H9 (cell line): ENCODE measurements at regions not wholly inside any gene's neighbourhood (a gene's known extent, or its start where the extent isn't known, plus 50 kb on each side); places are given as distances from the start of the nearest gene placed in this dataset.

Experiments
- DNase-seq: peaks from one replicate; pipeline ENCODE4 v3.0.0-alpha.2; 2017
- H2AFZ ChIP-seq: one replicate; pipeline ENCODE4 v1.6.1; 2013; ENCODE audit warnings: mild to moderate bottlenecking, low read length, control low read depth, moderate library complexity
- H2AK5ac ChIP-seq: 2 replicates; pipeline ENCODE4 v1.6.1; 2013; ENCODE audit warnings: low read length, control low read depth, mixed read lengths; ENCODE audit not compliant: insufficient read length
- H2BK120ac ChIP-seq: one replicate; pipeline ENCODE4 v1.6.1; 2013; ENCODE audit warnings: low read depth, mild to moderate bottlenecking, low read length, control low read depth, inconsistent platforms; ENCODE audit not compliant: poor library complexity, severe bottlenecking
- H2BK12ac ChIP-seq: 2 replicates; pipeline ENCODE4 v1.6.1; 2013; ENCODE audit warnings: low read length, control low read depth, mixed read lengths, low read depth; ENCODE audit not compliant: insufficient read length
- H2BK15ac ChIP-seq: 2 replicates; pipeline ENCODE4 v1.6.1; 2013; ENCODE audit warnings: low read depth, low read length, control low read depth
- H2BK20ac ChIP-seq: one replicate; pipeline ENCODE4 v1.6.1; 2013; ENCODE audit warnings: low read depth, mild to moderate bottlenecking, low read length, control low read depth, inconsistent platforms; ENCODE audit not compliant: poor library complexity, severe bottlenecking
- H2BK5ac ChIP-seq: 2 replicates; pipeline ENCODE4 v1.6.1; 2013; ENCODE audit warnings: low read length, control low read depth, mixed read lengths; ENCODE audit not compliant: insufficient read length
- H3K14ac ChIP-seq: 2 replicates; pipeline ENCODE4 v1.6.1; 2013; ENCODE audit warnings: low read length, control low read depth; ENCODE audit not compliant: insufficient read depth
- H3K18ac ChIP-seq: 2 replicates; pipeline ENCODE4 v1.6.1; 2013; ENCODE audit warnings: low read depth, mild to moderate bottlenecking, mixed read lengths, low read length, control low read depth; ENCODE audit not compliant: insufficient read length
- H3K23ac ChIP-seq: 2 replicates; pipeline ENCODE4 v1.6.1; 2013; ENCODE audit warnings: low read length, control low read depth, mixed read lengths, low read depth; ENCODE audit not compliant: insufficient read length
- H3K23me2 ChIP-seq: 2 replicates; pipeline ENCODE4 v1.6.1; 2013; ENCODE audit warnings: low read depth, mild to moderate bottlenecking, mixed read lengths, low read length, control low read depth; ENCODE audit not compliant: insufficient read length, poor library complexity, severe bottlenecking
- H3K27ac ChIP-seq: 2 replicates; pipeline ENCODE4 v1.5.1; 2013; ENCODE audit warnings: low read length, control low read depth, mixed read lengths, low read depth; ENCODE audit not compliant: insufficient read length
- H3K27me3 ChIP-seq: 2 replicates; pipeline ENCODE4 v1.6.1; 2013; ENCODE audit warnings: low read length, control low read depth, inconsistent platforms; ENCODE audit not compliant: insufficient read depth
- H3K4ac ChIP-seq: 2 replicates; pipeline ENCODE4 v1.6.1; 2013; ENCODE audit warnings: low read depth, mild to moderate bottlenecking, control low read depth, inconsistent platforms, low read length, moderate library complexity
- H3K4me1 ChIP-seq: 2 replicates; pipeline ENCODE4 v1.6.1; 2013; ENCODE audit warnings: low read length, control low read depth, inconsistent platforms; ENCODE audit not compliant: insufficient read depth
- H3K4me2 ChIP-seq: 2 replicates; pipeline ENCODE4 v1.6.1; 2013; ENCODE audit warnings: low read length, control low read depth, mixed read lengths; ENCODE audit not compliant: insufficient read length, insufficient read depth
- H3K56ac ChIP-seq: 2 replicates; pipeline ENCODE4 v1.6.1; 2013; ENCODE audit warnings: low read depth, mild to moderate bottlenecking, mixed read lengths, low read length, control low read depth; ENCODE audit not compliant: insufficient read length
- H3K79me1 ChIP-seq: 2 replicates; pipeline ENCODE4 v1.6.1; 2013; ENCODE audit warnings: low read depth, mild to moderate bottlenecking, moderate library complexity, low read length, control low read depth, inconsistent platforms; ENCODE audit not compliant: insufficient read depth, poor library complexity, severe bottlenecking
- H3K79me2 ChIP-seq: 2 replicates; pipeline ENCODE4 v1.6.1; 2013; ENCODE audit warnings: low read length, control low read depth, inconsistent platforms; ENCODE audit not compliant: insufficient read depth
- H3K9ac ChIP-seq: 2 replicates; pipeline ENCODE4 v1.6.1; 2013; ENCODE audit warnings: low read length, control low read depth, mixed read lengths; ENCODE audit not compliant: insufficient read length; ENCODE audit errors: extremely low read depth
- H3K9me3 ChIP-seq: one replicate; pipeline ENCODE4 v1.6.1; 2013; ENCODE audit warnings: low read depth, low read length, inconsistent platforms; ENCODE audit not compliant: control insufficient read depth
- H3T11ph ChIP-seq: one replicate; pipeline ENCODE4 v1.6.1; 2013; ENCODE audit warnings: mild to moderate bottlenecking, low read length, control low read depth, inconsistent platforms
- H4K20me1 ChIP-seq: one replicate; pipeline ENCODE4 v1.6.1; 2013; ENCODE audit not compliant: control insufficient read depth, insufficient read length, insufficient read depth
- H4K5ac ChIP-seq: 2 replicates; pipeline ENCODE4 v1.6.1; 2013; ENCODE audit warnings: low read depth, mild to moderate bottlenecking, mixed read lengths, low read length, control low read depth; ENCODE audit not compliant: insufficient read length
- H4K8ac ChIP-seq: replicated peaks from 2 replicates; pipeline ENCODE4 v1.6.1; 2013; ENCODE audit warnings: low read length, control low read depth, mixed read lengths, low read depth; ENCODE audit not compliant: insufficient read length
- H4K91ac ChIP-seq: 2 replicates; pipeline ENCODE4 v1.6.1; 2013; ENCODE audit warnings: low read depth, mild to moderate bottlenecking, moderate library complexity, mixed read lengths, low read length, control low read depth; ENCODE audit not compliant: insufficient read length
- H3K27ac Mint-ChIP-seq, 3 experiments: 2 replicates in 2 of 3; 3 replicates in 1 of 3; pipeline ENCODE4 v1.8.0; 2020 to 2021; ENCODE audit warnings: mixed read lengths in 3 of 3, mild to moderate bottlenecking in 1 of 3, moderate library complexity in 1 of 3
- H3K27me3 Mint-ChIP-seq: 2 replicates; pipeline ENCODE4 v1.8.0; 2021; ENCODE audit warnings: low read depth, mild to moderate bottlenecking, moderate library complexity, mixed read lengths
- H3K36me3 Mint-ChIP-seq, 3 experiments: 2 replicates in 2 of 3; 3 replicates in 1 of 3; pipeline ENCODE4 v1.8.0; 2020 to 2021; ENCODE audit warnings: low read depth in 3 of 3, mixed read lengths in 3 of 3; ENCODE audit not compliant: insufficient read depth in 1 of 3
- H3K4me1 Mint-ChIP-seq, 2 experiments: 2 replicates each; pipeline ENCODE4 v1.8.0; 2020; ENCODE audit warnings: mixed read lengths in 2 of 2
- H3K4me3 Mint-ChIP-seq, 2 experiments: 2 replicates in 1 of 2; 3 replicates in 1 of 2; pipeline ENCODE4 v1.8.0; 2020 to 2021; ENCODE audit warnings: mild to moderate bottlenecking in 2 of 2, mixed read lengths in 2 of 2, moderate library complexity in 1 of 2
- H3K9me3 Mint-ChIP-seq, 2 experiments: 2 replicates in 1 of 2; 3 replicates in 1 of 2; pipeline ENCODE4 v1.8.0; 2020; ENCODE audit warnings: mild to moderate bottlenecking in 2 of 2, mixed read lengths in 2 of 2, moderate library complexity in 1 of 2
- CTCF ChIP-seq: fragments of 200-600 bp; sonication (generic); conservative IDR thresholded peaks from 3 replicates; pipeline ENCODE4 v1.8.0; 2021; ENCODE audit warnings: antibody characterized with exemption, mild to moderate bottlenecking
- WGBS: extraction: QIAGEN DNeasy Blood & Tissue Kit; methylation state at CpG from one replicate; pipeline ENCODE4 v1.1.7; 2013; ENCODE audit warnings: missing lambda C conversion rate, low lambda C conversion rate, mixed read lengths; ENCODE audit not compliant: insufficient read length; ENCODE audit errors: extremely low coverage; 5-methylcytosine and 5-hydroxymethylcytosine counted together

DNA sequence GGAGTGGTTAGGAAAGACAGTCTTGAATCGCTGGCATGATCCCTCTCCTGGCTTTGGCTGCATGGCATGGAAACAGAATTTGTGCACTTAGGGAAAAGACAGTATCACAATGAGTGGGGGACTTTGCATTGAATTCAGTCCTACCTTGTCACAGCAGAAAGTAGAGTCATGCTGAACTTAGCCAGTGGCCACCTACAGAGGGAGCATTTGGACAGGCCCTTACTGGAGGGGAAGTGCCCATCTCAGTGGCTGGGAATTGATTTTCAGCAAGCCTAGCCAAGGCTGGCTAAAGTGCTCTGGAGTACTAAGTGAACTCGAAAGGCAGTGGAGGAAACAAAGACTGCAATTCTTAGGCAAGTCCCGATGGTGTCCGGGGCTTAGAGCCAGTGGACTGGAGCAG, 364.3 kb upstream of the TOM1L1 start:
- H2BK12ac ChIP-seq = no peak overlapping the region
- Mint-ChIP-seq H3K4me1 (no peaks in the 10 kb centered on the region), H3K36me3 (peaks cover 0 to 4% (median 0%) of the 10 kb centered on the region in 3 experiments; a peak in 2 of 7 replicates), H3K9me3 (no peaks in the 10 kb centered on the region; a peak in 2 of 5 replicates), H3K27me3 (no peaks in the 10 kb centered on the region), H3K27ac (no peak overlapping the region), H3K4me3 (no peak overlapping the region)
- no peak overlapping the region for H4K91ac ChIP-seq
- no peak overlapping the region for H3K4ac ChIP-seq
- TF ChIP-seq CTCF = peak; percentile 34; the same call in 1 of the 3 replicates
- H4K20me1 ChIP-seq = no peaks in the 10 kb centered on the region
- H3K79me2 ChIP-seq = no peaks in the 10 kb centered on the region
- no CpG with 5 or more reads among the region's 4 CpGs for WGBS
- H3K4me2 ChIP-seq = no peak overlapping the region
- no peak overlapping the region for H2BK5ac ChIP-seq
- H3K23me2 ChIP-seq = no peaks in the 10 kb centered on the region
- H3K18ac ChIP-seq = no peak overlapping the region
- H3K27me3 ChIP-seq = no peaks in the 10 kb centered on the region
- H3K14ac ChIP-seq = no peak overlapping the region
- no peak overlapping the region for H4K5ac ChIP-seq
- H3K9me3 ChIP-seq = no peaks in the 10 kb centered on the region
- H2AK5ac ChIP-seq = no peak overlapping the region
- no peak overlapping the region for H3K9ac ChIP-seq
- H2BK120ac ChIP-seq = no peak overlapping the region
- H4K8ac ChIP-seq = no peak overlapping the region
- H3K56ac ChIP-seq = no peak overlapping the region
- H3T11ph ChIP-seq = no peak overlapping the region
- no peak overlapping the region for H3K23ac ChIP-seq
- DNase-seq = peak; percentile 40
- H2AFZ ChIP-seq = no peak overlapping the region
- H2BK15ac ChIP-seq = no peak overlapping the region
- no peaks in the 10 kb centered on the region for H3K79me1 ChIP-seq
- H2BK20ac ChIP-seq = no peak overlapping the region
- H3K27ac ChIP-seq = no peak overlapping the region
- H3K4me1 ChIP-seq = no peaks in the 10 kb centered on the region
